OCI-LY3 (cell line): ENCODE measurements at regions not wholly inside any gene's neighbourhood (a gene's known extent, or its start where the extent isn't known, plus 50 kb on each side); places are given as distances from the start of the nearest gene placed in this dataset.

Experiments
- CTCF ChIP-seq: fragments of 200-600, 300-600 bp; sonication (generic); IDR thresholded peaks from 2 replicates; pipeline ENCODE4 v1.5.1; 2014; ENCODE audit warnings: antibody characterized with exemption, low read length, low read depth
- EZH2phosphoT487 ChIP-seq: fragments of 200-600 bp; shearing (Covaris generic); IDR thresholded peaks from 2 replicates; pipeline ENCODE4 v1.6.1; 2018; ENCODE audit warnings: antibody characterized with exemption, mixed run types, low read depth

- TF ChIP-seq CTCF: no peak
- TF ChIP-seq EZH2phosphoT487: no peak
Measured at GRCh38 chr1:30487042-30487441, 236.3 kb downstream of the MATN1 start.
